Cardiac fibroblast (primary cell): ENCODE measurements at regions not wholly inside any gene's neighbourhood (a gene's known extent, or its start where the extent isn't known, plus 50 kb on each side); places are given as distances from the start of the nearest gene placed in this dataset.
"Not testable (repeated sequence)": the region's sequence is repeated elsewhere in the genome, so short reads cannot be mapped to it uniquely, and the experiment has no call there.

Experiments used
- DNase-seq, 2 donors: peaks; one replicate each; pipeline versions ENCODE4 v3.0.0 to v3.0.0-alpha.2; 2010; ENCODE audit warnings: low read depth in 2 of 2
- H3K4me3 ChIP-seq, 2 donors: replicated peaks in 1 of 2; 1 replicate in 1 of 2; 2 replicates in 1 of 2; pipeline ENCODE4 v1.5.1; 2011; ENCODE audit warnings: low read depth in 2 of 2, low read length in 2 of 2, mild to moderate bottlenecking in 2 of 2, moderate library complexity in 1 of 2
- CTCF ChIP-seq: IDR thresholded peaks from one replicate; pipeline ENCODE4 v1.5.1; 2011; ENCODE audit warnings: low read depth, mild to moderate bottlenecking, low read length, inconsistent platforms

GRCh38 chr13:74555276-74555625 is 421.0 kb upstream of the KLF12 start:
- no peak for DNase-seq
- no peak overlapping the region for H3K4me3 ChIP-seq
- TF ChIP-seq CTCF: no peak

- no peak for TF ChIP-seq CTCF
- no peak for DNase-seq
- H3K4me3 ChIP-seq: no peak overlapping the region
Measured at GRCh38 chr13:74554569-74555275, 420.5 kb upstream of the KLF12 start.

GRCh38 chr13:74550039-74550438 is 415.8 kb upstream of the KLF12 start:
- no peak for TF ChIP-seq CTCF
- peak; percentile 1 to 28 for DNase-seq
- no peak overlapping the region for H3K4me3 ChIP-seq

- DNase-seq, H3K4me3 ChIP-seq: not testable (repeated sequence)
Measured at GRCh38 chr13:74536649-74537048, 402.4 kb upstream of the KLF12 start.

GRCh38 chr13:74533226-74533625 is 399.0 kb upstream of the KLF12 start:
- DNase-seq: no peak
- TF ChIP-seq CTCF: no peak
- no peak overlapping the region for H3K4me3 ChIP-seq

GRCh38 chr13:74530011-74530410 is 395.8 kb upstream of the KLF12 start:
- no peak for DNase-seq

More at GRCh38 chr13:74530011-74530410, 395.8 kb upstream of the KLF12 start:
- no peak overlapping the region for H3K4me3 ChIP-seq
- TF ChIP-seq CTCF: no peak
